ENCODE measurements at regions not wholly inside any gene's neighbourhood (a gene's known extent, or its start where the extent isn't known, plus 50 kb on each side); places are given as distances from the start of the nearest gene placed in this dataset.
A peak's percentile ranks its signal among the peaks of the same experiment; 100 is the strongest.
"Not testable (repeated sequence)": the region's sequence is repeated elsewhere in the genome, so short reads cannot be mapped to it uniquely, and the experiment has no call there.

- DNase-seq: peak in 1 of 56 donors; percentile 2
Observed at GRCh38 chr7:69402696-69403095, 195.6 kb upstream of the AUTS2 start.

GRCh38 chr7:69403169-69403568 is 195.1 kb upstream of the AUTS2 start:
- peak in 9 of 56 donors; percentile 1 to 23 (median 6) for DNase-seq

GRCh38 chr7:69411018-69411417 is 187.3 kb upstream of the AUTS2 start:
- no peak for DNase-seq

GRCh38 chr7:69411466-69411865 is 186.8 kb upstream of the AUTS2 start:
- DNase-seq: no peak

DNA sequence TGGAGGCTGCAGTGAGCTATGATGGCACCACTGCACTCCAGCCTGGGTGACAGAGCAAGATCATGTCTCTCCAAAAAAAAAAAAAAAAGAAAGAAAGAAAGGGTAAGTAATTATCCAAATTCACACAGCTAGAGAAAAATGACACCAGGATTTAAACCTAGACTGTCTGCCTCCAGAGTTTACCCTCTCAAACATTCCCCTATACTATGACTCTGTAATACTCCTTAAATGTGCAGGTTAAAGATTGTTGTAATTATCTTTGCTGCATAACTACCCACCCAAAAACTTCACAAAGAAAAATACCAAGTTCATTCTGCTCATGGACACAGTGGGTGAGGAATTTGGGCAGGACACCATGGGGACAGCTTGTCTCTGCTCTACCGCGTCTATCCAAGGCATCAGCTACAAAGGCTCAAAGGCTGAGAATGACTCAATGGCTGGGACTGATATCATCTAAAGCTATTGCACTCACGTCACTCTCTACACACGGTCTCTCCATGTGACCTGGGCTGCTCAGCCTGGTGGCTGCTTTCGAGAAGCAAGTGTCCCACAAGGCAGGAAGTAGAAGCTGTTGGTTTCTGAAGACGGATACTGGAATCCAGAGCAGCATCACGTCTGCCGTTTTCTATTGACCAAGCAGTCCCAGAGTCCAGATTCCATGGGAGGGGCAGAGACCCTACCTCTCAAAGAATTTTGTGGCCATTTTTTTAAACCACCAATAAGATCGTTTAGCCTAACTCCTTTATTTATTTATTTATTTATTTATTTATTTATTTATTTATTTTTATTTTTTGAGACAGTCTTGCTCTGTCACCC is 185.7 kb upstream of the AUTS2 start:
- DNase-seq: peak in 14 of 56 donors; percentile 1 to 43 (median 10)

DNA sequence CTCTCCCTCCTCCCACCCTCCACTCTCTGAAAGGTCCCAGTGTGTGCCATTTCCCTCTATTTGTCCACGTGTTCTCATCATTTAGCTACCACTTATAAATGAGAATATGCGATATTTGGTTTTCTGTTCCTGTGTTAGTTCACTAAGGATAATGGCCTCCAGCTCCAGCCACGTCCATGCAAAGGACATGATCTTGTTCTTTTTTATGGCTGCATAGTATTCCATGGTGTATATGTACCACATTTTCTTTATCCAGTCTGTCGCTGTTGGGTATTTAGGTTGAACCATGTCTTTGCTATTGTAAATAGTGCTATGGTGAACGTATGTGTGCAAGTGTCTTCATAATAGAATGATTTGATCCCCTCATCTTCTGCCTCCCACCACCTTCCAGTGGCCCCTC is 183.7 kb upstream of the AUTS2 start:
- no peak for DNase-seq

DNA sequence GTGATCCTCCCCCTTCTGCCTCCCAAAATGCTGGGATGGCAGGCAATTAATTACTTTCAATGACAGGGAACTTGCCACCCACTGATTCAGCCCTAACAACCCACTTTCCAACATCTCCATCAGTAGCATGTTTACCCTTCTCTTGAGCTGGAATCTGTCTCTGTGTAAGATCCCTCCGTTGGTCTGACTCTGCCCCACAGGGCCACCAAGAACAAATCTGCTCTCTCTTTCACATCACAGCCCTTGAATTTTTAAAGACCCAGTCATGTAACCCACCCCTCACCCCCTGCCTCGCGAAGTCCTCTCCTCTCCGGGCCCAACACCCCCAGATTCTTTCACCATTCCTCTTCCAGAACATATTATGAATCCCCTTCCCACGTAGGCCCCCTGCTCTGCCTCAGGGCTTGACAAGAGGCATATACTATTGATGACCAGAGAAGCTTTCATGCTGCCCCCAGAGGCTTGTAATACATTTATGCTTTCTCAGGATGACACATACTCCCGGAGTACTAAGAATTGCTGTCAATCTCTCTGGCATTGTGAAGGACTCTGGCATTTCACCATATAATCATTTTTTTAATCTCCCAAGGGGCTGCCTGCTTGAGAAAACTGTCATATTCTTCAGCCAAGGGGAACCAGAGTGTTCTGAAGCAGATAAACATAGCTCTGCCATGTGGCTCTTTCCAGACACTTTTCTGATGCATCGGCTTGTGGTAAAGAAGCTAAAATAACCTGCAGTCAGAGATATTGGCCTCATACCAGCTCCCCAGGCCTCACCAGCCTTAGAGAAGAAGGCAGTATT is 179.2 kb upstream of the AUTS2 start:
- no peak for DNase-seq

- DNase-seq: no peak
Observed at GRCh38 chr7:69419934-69420333, 178.3 kb upstream of the AUTS2 start.

GRCh38 chr7:69422574-69422985 is 175.7 kb upstream of the AUTS2 start:
- no peak for DNase-seq

DNA sequence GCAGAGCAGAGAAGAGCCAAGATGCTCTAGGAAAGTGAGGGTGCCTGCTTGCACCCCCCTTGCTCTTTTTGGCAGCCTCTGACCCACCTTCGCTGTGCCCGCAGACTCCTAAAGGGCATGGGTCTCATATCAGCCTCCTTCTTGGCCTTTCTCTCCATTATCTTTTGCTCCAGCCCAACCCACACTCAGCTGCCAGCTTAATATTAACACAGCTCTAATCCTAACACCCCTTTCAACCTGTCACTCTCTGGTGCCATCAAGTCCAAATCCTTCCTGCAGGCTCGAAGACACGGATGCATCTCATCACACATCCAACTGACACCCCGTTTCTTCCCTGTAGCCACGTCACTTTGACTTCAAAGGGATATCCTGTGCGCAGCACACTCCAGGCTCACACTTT is 171.6 kb upstream of the AUTS2 start:
- DNase-seq: no peak

- DNase-seq: no peak
Observed at GRCh38 chr7:69428089-69428488, 170.2 kb upstream of the AUTS2 start.

DNA sequence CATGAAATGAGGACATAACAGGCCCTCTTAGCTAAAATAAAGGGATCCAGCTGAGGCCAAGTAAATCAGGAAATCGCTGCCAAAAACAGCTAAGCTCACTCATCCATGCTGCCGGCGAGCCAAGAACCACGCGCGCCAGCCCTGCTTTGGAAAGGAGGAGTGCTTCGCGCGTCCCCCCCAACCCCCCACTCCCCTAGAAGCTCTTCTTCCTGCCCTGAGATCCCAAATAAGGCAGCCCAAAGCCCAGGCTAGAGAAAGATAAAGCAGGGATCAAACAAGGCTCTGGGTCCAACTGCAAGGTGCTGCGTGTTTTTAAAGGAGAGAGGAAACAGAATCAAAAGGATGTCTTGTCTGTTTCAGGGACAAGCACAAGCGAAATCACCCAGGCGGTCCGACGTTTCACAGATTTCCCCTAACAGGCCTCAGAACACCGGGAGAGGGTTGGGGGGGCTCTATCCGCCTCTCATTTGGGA is 168.3 kb upstream of the AUTS2 start:
- DNase-seq: peak in 45 of 56 donors; percentile 3 to 64 (median 22)

DNA sequence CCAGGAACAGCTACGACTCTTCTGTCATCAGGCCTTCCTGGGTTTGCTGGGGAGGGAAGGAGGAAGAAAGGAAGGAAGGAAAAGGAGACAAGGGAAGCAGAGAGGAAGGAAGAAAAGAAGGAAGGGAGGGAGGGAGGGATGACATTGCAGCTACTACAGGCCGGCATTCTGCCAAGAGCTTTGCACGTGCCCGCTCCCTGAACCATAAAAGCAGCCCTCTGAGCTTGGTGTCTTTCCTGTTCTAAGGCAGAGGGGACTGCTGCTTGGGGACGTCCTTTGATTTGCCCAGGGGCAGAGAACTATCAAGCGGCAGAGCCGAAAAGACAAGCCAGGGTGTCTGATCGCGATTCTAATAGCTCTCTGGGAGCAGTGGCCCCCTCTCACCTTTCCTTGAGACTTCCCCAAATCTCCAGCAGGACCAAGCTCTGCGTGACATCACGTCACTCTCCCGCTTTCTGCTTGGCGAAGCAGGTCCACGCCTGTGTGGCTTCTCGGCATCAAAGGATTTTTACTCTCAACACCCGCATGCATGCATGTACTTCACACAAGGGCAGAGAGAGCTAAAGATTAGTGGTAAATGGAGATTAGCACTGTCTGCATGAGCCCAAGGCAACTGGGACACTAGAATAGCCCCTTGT is 167.8 kb upstream of the AUTS2 start:
- peak in 7 of 56 donors; percentile 2 to 35 (median 18) for DNase-seq

DNA sequence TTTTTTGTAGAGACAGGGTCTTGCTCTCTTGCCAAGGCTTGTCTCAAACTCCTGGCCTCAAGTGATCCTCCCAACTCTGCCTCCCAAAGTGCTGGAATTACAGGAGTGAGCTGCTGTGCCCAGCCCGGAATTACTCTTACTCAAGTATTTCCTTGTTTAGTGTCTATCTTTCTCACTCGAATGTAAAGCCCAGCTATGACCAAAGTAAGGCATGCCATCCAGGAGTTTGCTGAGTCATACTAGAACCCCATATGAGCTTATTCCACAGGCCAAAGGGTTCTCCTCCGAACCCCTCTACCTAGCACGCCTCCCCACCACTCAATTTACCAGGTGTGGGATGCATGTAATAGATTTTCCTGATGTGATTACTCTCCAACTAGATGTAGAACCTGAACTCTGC is 166.6 kb upstream of the AUTS2 start:
- DNase-seq: no peak

- not testable (repeated sequence) for DNase-seq
Observed at GRCh38 chr7:69432276-69432675, 166.0 kb upstream of the AUTS2 start.

- DNase-seq: no peak
Observed at GRCh38 chr7:69433081-69433480, 165.2 kb upstream of the AUTS2 start.

GRCh38 chr7:69434398-69434815 is 163.9 kb upstream of the AUTS2 start:
- no peak for DNase-seq

GRCh38 chr7:69435711-69436110 is 162.6 kb upstream of the AUTS2 start:
- DNase-seq: no peak

- no peak for DNase-seq
Observed at GRCh38 chr7:69436946-69437345, 161.3 kb upstream of the AUTS2 start.

- DNase-seq: no peak
Observed at GRCh38 chr7:69438584-69439412, 159.5 kb upstream of the AUTS2 start.

Measured in amygdala (tissue), 56 donors.